Endometrium (tissue), 2 donors: ENCODE measurements at regions not wholly inside any gene's neighbourhood (a gene's known extent, or its start where the extent isn't known, plus 50 kb on each side); places are given as distances from the start of the nearest gene placed in this dataset.
"Not testable (repeated sequence)": the region's sequence is repeated elsewhere in the genome, so short reads cannot be mapped to it uniquely, and the experiment has no call there.

ENCODE experiments used
- FAIRE-seq: peaks from 2 replicates; lab custom pipeline; 2012; peaks lifted over from hg19 to GRCh38; lab: Jason Lieb, UNC
- donor health status: control.
- donor health status: control.

- FAIRE-seq: no peak
Measured at GRCh38 chr14:28820677-28821076, 54.1 kb downstream of the FOXG1 start.

- FAIRE-seq: no peak
Measured at GRCh38 chr14:28821993-28822392, 55.4 kb downstream of the FOXG1 start.

- FAIRE-seq: no peak
Measured at GRCh38 chr14:28823245-28823644, 56.7 kb downstream of the FOXG1 start.

- FAIRE-seq: no peak
Measured at GRCh38 chr14:28830115-28830534, 63.5 kb downstream of the FOXG1 start.

- no peak for FAIRE-seq
Measured at GRCh38 chr14:28831126-28831525, 64.5 kb downstream of the FOXG1 start.

GRCh38 chr14:28842569-28842968, 76.0 kb downstream of the FOXG1 start:
- not testable (repeated sequence) for FAIRE-seq

- FAIRE-seq: no peak
Measured at GRCh38 chr14:28867571-28867970, 101.0 kb downstream of the FOXG1 start.

- no peak for FAIRE-seq
Measured at GRCh38 chr14:28870033-28870564, 103.5 kb downstream of the FOXG1 start.

- no peak for FAIRE-seq
Measured at GRCh38 chr14:28875934-28876571, 109.5 kb downstream of the FOXG1 start.

GRCh38 chr14:28876572-28876945, 110.0 kb downstream of the FOXG1 start:
- no peak for FAIRE-seq

GRCh38 chr14:28877923-28878322, 111.3 kb downstream of the FOXG1 start:
- no peak for FAIRE-seq

GRCh38 chr14:28879573-28879996, 113.0 kb downstream of the FOXG1 start:
- FAIRE-seq: no peak

GRCh38 chr14:28886940-28887339, 120.4 kb downstream of the FOXG1 start:
- FAIRE-seq: no peak

GRCh38 chr14:28895389-28895788, 128.8 kb downstream of the FOXG1 start:
- no peak for FAIRE-seq

GRCh38 chr14:28896337-28896736, 129.8 kb downstream of the FOXG1 start:
- FAIRE-seq: no peak

- FAIRE-seq: no peak
Measured at GRCh38 chr14:28901631-28902030, 135.0 kb downstream of the FOXG1 start.

GRCh38 chr14:28902930-28903329, 136.3 kb downstream of the FOXG1 start:
- FAIRE-seq: no peak

- no peak for FAIRE-seq
Measured at GRCh38 chr14:28911521-28911920, 144.9 kb downstream of the FOXG1 start.

- no peak for FAIRE-seq
Measured at GRCh38 chr14:28913056-28913455, 146.5 kb downstream of the FOXG1 start.

GRCh38 chr14:28926122-28926521, 159.5 kb downstream of the FOXG1 start:
- FAIRE-seq: no peak

GRCh38 chr14:28931999-28932398, 165.4 kb downstream of the FOXG1 start:
- no peak for FAIRE-seq

GRCh38 chr14:28936601-28937000, 170.0 kb downstream of the FOXG1 start:
- no peak for FAIRE-seq

- no peak for FAIRE-seq
Measured at GRCh38 chr14:28941758-28942157, 175.2 kb downstream of the FOXG1 start.

GRCh38 chr14:28944605-28945004, 178.0 kb downstream of the FOXG1 start:
- FAIRE-seq: no peak
